NCI-H2171 (cell line): ENCODE measurements at regions not wholly inside any gene's neighbourhood (a gene's known extent, or its start where the extent isn't known, plus 50 kb on each side); places are given as distances from the start of the nearest gene placed in this dataset.

ENCODE experiments used
- DNase-seq: peaks from one replicate; lab custom pipeline; 2025; lab: John Stamatoyannopoulos, UW

DNA sequence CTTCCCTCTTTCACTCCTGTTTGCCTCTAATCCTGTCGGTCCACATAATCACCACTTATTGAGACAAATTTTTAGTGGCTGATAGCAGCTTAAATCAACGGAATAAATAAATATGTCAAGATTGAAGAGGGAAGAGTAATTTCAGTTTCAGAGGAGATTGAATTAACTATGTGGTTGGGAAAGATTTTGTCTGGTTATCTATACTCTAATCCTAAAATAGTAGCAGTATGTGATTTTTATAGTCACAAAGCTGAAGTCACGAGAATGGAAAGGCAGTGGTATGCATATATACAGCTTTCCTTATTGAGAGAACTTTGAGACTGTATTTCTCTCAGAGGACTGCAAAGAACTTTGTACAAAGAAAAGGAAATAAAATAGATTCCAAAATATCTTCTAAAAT, 493.3 kb downstream of the FAT4 start:
- DNase-seq, result no peak

DNA sequence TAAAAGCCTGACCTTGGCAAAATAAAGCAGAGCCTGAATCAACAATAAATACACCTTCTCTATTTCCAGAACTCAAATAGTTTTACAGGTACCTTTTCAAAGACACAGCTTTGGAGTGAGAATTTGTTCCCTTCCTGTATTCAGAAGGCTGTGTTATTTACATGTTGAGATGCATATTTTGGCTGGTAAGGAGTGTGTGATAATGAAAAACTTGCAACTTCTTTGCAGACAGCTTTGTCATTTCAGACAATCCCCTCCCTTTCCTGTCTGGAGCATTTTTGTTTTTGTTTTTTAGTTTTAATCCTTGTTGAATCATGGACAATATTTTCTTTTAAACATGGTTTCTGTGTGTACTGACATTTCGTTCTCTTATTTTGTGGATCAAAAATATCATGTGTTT, 493.8 kb downstream of the FAT4 start:
- no peak for DNase-seq

DNA sequence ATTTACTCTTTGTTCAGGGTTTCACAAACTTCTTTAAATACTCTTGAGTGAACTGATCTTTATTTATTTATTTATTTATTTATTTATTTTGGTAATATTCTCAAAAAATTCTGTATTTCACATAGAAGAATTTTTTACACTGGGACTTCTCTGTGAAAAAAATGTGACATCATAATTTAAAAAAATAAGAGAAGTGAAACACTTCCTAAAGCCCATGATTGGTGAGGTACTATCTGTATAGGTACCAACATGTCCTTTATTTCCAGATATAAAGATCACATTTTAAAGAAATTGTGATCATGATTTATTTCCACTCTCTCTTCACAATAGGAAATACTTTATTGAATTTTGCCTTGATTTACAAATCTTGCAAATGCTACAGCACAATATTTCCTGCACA, 497.1 kb downstream of the FAT4 start:
- no peak for DNase-seq

DNA sequence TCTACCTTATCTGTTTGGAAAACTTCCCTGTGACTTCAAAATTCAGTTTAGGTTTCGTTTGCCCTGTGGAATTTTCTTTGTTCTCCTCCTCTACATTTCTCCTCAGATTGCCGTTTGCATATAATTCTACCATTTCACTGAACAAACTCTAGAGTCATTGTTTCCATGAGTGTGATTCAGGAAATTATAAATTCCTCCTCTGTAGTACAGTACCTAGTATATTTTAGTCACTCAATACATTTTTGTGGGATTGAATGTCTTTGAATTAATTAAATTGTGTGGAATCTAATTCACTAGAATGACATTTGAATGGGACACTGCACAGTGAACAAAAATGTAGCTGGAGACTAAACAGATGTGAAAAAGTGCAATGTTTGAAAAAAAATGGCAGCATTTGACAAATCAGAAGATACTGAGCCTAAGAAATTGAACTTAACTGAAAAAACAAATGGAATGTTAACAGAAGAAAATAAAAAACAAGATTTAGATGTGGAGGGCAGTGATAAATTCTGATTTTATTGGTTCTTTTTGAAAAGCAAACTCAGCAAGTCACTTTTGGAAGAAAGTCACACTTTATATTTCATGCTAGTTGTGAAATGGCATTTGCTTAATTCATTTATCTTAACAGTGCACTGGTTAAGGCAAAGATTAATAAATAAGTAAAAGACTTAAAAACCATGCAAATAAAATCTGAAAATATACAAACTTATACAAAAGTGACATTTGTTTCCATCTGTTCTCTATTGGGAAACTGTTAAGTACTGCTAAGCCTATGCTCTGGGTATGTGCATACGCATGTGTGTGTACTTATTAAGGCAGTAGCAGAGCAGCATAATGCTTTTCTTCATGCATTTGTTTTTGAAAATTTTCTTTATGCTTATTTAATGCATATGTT, 512.3 kb downstream of the FAT4 start:
- no peak for DNase-seq

DNA sequence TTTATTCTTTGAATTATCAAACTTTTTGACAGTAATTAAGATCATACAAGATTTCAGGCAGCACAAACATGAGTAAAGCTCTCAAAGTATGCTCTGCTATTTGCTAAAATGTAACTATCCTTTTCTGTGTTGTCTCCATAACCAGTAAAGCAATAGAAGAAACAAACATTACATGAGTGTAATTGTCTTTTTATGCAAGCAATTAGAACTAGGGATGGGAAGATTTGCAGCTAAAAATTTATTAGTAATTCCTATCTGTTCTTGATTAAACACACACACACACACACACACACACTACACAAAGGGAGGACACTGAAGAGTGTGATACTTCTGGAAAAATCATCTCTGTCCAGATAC, 512.9 kb downstream of the FAT4 start:
- DNase-seq, result no peak

DNA sequence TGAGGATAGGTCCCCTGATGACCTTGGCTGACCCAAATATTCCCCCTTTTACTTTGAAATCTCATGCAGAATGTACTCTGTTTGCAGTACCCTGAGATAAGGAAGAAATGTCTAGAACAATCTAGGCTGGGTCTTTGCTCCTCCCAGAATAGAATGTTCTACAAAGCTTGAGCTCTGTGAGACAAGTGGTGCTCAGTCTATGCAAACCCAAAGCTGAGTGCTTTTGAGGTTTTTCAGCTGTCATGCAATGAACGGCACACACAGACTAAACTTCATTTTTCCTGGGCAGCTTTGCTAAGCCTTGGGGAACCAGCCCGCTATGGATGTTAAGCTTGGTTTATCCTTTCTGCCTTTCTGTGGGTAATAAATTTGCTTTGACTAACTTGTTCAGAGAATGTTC, 513.6 kb downstream of the FAT4 start:
- no peak for DNase-seq

DNA sequence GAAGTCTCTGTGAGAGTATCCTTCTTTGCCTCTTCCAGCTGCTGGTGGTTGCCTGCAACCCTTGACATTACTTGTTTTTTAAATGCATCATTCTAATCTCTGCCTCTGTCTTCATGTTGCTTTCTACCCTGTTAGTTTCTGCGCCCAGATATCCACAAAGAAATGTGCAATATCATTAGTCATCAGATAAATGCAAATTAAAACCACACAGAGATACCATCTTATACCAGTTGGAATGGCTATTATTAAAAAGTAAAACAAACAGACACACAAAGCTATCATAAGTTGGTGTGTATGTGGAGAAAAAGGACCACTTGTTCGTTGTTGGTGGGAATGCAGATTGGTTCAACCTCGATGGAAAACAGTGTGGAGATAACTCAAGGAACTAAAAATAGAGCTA, 517.4 kb downstream of the FAT4 start:
- DNase-seq, result no peak

DNA sequence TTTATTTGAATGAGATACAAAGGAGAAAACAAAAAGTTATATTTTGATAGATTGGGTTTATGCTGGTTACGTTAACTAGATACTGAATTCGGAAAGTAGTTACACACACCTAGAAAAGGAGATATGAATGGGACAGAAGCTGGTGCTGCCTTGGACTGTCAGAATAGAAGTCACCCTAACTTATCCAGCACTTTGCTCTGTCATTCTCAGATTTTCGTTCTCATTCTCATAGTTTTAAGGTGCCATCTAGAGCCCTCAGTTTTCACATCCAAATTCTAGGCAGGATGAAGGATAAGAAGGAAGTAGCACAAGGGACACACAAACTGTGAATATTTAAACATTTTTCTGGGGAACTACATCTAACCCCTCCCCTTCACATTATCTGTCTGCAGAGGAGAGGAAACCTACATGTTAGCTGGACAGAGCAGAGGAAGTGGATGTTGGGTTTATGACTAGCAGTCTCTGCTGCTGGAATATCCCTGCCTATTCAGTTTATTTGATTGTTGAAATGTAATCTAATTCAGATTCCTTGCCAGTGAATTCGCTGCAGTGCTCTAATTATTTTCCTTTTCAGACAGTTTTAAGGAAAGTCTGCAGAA, 521.9 kb downstream of the FAT4 start:
- DNase-seq, result no peak

DNA sequence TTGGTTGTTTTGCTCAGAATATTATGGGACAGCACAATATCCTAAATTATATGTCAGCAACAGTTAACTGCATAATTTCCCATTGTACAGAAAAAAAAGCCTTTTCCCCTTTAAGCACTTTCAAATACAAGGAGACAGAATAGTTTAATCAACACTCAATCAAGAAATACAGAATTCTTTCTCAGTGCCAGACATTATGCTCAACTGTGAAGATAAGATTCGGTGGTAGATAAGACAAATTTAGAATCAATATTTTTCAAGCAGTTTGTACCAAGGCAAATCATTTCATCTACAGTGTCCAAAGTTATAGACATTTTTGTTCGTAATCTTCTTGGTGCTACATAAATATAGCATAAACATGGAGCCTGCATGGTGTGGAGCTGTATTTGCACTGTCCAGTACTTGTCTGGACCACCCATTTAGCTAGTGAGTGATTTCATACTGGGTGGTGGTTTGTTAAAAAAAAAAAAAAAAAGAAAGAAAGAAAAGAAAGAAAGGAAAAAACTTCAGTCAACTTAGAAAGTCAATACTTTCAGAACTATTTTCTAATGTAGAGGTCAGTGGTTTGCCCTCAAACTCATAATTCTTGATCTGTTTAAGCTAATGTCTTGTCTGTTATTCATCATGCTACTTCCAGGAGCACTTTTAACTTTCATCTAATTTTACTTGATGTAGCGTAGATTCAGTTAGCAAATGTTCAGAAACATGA, 522.9 kb downstream of the FAT4 start:
- no peak for DNase-seq

DNA sequence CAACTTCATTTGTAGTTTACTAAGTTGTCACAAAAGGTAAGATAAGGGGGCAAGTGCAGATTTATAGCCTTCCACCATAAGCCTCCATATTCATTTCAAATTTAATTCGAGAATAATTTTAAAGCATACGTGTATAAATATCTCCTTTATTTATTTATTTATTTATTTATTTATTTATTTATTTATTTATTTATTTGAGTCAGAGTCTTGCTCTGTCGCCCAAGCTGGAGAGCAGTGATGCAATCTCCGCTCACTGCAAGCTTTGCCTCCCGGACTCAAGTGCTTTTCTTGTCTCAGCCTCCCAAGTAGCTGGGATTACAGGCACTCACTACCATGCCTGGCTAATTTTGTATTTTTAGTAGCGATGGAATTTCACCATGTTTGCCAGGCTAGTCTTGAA, 523.4 kb downstream of the FAT4 start:
- DNase-seq, result no peak

DNA sequence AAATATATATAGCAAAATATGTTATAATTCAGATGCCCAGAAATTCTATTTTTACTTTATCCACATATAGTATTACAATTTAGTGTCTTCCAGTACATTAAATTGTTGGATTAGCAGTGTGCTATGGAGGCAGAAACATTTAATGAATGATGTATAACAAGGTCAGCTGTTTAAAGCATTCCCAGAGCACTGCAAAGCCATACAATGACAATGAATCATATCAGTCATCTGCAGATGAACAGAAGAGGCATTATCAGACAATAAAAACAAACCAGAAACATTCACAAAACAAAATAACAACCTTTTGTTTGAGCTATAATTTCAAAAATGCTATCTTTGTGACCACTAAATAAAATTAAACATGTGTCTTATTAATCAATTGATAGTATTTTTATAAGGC, 524.2 kb downstream of the FAT4 start:
- DNase-seq, result no peak

DNA sequence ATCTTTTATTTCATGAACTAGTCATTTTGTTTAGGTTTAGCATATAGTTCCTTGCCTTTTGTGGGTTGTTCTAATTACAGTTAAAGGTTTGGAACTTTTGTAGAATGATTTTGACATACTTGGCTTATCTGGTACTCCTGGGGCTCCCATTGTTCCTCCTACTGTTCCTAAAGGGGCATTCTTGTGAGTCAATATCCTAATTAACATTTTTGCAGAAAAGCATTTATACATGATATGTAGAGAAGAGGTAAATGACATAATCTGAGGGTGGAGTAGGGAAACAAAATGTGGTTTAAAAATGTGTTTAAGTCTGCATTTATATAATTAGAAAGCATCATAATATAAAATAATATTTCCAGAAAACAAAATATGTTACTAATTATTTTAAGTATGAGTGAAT, 529.2 kb downstream of the FAT4 start:
- no peak for DNase-seq

DNA sequence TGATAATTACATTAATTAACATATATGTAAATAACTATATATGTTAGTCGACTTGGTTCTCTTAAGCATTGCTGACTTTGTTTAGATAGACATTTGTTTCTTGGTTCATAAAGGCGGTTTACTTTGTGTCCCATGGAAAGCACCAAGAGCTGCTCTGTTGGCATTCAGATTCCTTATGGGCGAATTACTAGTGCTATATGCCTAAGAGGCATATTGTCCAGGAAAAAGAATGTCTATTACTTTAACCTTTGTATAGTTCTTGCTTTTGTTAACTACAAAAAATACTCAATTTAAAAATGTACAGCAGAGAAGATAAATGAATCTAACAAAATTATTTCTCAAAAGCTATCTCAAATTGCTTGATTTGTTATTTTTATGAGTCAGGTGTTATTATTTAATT, 532.8 kb downstream of the FAT4 start:
- no peak for DNase-seq

DNA sequence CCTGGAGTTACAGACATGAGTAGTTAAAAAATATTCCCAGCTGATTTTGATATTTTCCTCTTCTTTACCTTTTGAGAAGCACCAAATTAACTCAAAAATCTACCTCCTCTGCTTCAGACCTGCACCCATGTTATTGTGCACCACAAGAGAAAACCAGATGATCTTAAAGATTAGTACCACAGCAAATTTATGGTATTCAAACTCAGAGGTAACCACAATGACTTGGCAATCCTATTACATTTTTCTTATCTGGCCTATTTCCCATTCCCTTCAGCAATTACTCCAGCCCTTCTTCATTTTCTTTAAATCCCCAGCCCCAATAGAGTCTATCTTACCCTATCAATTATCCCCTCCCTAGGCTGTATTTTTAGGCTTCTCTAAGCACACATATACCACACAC, 535.1 kb downstream of the FAT4 start:
- DNase-seq, result no peak

DNA sequence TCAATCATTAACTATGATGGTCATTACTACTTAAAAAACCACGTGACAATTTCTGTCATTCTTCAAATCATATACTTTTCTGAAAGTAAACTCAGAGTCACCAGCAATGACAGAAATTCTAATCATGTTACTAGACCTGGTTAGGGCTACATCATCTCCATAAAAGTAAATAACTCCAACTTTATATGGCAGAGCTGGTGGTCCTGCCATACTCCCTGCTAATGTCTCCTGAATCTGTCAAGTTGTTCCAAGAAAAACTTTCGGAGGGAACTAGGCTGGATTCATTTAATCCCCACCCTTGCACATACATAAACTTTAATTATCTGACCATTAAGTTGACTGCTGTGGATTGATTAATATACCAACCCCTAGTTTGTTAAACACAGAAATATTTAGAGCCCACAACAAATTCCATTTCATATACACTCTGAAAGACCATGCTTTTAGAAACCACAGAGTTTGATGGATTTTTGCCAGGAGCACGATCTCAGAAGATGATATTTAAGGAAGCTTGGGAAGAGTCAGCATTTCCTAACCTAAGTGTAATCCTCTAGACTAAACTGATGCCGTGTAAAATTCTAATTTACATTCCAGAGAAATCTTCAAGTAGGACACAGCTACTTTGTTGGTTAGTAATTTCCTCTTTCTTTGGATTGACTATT, 577.0 kb downstream of the FAT4 start:
- DNase-seq, result no peak

DNA sequence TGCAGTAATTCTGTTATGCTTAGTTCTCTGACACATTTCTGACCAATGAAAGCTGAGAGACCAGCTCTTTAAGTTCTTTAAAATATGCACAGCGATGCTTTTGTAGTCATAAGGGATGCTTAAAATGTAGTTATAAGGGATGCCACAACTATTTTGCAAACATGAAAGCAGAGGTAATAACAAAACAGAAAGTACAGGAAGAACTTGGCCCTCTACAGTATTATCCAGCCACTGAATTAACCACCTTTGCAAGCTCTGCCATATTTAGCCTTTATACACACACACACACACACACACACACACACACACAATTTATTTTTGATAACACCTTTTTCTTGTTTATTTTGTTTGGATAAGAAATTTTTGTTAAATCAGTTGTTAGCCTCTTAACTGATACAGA, 590.0 kb downstream of the FAT4 start:
- DNase-seq, result no peak

DNA sequence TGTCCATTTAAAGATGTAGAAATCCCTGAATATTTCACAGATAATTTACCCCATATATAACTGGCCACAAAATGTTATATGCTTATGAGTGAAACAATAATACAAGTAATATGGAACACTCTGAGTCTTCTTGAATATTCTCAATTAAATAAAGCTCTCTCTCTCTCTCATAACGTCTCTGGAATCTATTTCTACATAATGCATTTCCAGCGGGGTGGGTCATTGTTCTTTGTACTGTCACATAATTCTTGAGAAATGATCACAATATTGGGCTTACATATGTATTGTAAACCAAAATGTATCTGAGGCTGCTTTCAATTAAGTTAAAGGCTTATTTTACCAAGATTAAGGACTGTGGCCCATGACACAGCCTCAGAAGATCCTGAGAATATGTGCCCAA, 596.3 kb downstream of the FAT4 start:
- no peak for DNase-seq

DNA sequence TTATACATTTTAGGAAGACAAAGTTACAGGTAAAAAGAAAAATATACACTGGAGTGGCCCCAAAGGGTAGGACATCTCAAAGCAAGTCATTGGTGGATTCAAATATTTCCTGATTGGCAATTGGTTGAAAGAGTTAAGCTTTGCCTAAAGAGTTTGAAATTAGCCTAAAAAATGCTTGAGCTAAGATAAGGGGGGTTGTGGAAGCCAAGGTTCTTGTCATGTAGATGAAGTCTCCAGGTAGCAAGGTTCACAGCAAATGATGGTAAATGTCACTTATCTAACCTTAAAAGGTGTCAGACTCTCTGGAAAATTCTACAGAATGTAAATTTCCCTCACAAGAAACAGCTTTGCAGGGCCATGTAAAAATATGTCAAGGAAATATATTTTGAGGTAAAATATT, 596.7 kb downstream of the FAT4 start:
- DNase-seq, result no peak

DNA sequence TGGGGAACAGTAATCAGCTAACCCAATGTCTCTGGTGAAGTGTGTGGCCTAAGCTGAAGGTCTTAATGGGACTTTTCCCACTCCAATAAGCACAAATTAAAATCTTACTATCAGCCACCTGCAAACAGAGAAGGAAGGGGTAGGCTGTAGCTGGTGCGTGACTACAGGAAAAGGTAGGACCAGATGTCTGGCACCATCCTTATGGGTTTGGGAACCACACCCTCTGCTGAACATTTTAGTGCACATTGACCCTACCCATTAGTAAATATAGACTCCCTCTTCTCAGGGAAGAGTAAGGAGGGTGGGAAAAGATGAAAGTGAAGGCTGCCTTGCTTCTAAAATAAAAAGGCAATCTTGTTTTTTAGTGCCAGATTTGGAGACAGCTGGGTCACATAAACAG, 602.8 kb downstream of the FAT4 start:
- peak; percentile 10 for DNase-seq

DNA sequence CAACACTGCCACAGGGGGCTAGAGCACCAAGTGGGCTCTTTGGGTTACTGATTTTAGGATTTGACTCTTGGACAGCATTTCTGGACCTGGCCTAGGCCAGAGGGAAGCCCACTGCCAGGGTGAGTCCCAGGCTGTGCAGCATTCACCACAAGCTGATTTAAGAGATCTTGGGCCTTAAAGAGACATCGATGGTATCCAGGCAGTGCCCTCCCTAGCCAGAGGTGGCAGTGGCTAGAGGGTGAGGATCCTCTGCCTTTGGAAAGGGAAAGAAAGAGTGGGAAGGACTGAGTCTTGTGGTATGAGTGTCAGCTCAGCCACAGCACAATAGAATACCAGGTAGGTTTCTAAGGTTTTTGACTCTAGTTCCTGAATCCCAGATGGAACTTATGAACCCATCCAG, 613.9 kb downstream of the FAT4 start:
- no peak for DNase-seq

DNA sequence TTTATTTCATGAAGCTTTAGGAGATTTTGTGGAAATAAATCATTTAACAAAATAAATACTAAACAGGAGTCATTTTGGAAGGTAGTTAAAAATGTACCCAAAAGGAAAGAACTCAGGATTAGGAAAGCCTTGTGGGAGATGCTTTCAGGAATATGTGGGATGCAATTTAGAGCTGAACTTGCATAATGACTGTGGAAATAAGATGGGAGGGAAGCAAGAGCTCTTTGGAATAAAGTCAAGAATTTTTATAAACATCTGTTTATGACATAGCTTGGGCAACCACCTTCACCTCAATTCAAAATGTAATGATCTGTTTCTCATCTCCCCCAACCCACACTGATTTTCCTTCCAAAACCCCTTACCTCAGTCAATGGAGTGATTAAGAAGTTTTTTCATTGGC, 623.8 kb downstream of the FAT4 start:
- DNase-seq, result no peak

DNA sequence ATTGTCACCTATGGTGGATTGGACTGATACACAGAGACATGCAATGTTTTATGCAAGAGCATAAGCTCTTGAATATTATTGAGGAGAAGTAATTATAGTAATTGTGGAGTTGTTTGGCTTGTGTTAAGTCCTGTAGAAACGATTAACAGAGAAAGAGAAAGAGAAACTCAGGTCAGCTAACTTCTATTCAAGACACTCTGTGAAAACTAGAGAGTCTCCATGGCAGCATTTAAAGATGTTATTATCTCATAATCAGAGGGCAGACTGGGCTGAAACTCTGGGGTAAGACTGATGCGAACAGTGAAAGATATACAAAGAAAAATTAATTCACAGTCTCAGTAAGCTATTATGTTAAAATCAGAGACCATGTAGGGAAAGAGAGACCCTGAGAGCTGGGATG, 625.7 kb downstream of the FAT4 start:
- no peak for DNase-seq

DNA sequence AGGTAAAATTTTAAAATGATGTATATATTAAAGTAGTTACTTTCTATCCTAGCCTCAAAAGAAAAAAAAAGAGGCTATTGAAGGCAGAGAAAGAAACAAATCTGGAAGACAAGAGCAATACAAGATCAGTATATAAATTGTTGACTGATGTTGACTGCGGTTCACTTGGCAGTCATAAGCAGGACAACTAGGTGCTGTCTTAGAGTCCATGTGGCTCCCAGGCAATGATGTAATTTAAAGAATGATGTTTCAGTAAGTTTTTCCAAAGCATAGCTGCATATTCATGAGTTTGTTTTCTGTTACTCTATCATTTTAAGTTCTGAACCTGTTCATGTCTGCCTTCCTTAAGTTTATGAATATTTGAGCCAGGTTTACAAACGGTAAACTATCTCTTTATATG, 630.2 kb downstream of the FAT4 start:
- DNase-seq, result no peak
